Stimulated activated CD4-positive, alpha-beta T cell treated with anti-CD3 and anti-CD28 coated beads, Interleukin-2, amount 100 ng/mL, for 4 hours (primary cell): ENCODE measurements at regions not wholly inside any gene's neighbourhood (a gene's known extent, or its start where the extent isn't known, plus 50 kb on each side); places are given as distances from the start of the nearest gene placed in this dataset.
"Not testable (repeated sequence)": the region's sequence is repeated elsewhere in the genome, so short reads cannot be mapped to it uniquely, and the experiment has no call there.

Experiments
- DNase-seq: peaks from one replicate; pipeline ENCODE4 v3.0.0-alpha.2; 2020; ENCODE audit warnings: low read depth

GRCh38 chr10:131816941-131817700 is 83.7 kb upstream of the PPP2R2D start:
- DNase-seq, result no peak

- DNase-seq, result no peak
Observed at GRCh38 chr10:131817866-131818509, 82.8 kb upstream of the PPP2R2D start.

GRCh38 chr10:131818510-131819234 is 82.1 kb upstream of the PPP2R2D start:
- DNase-seq, result no peak

GRCh38 chr10:131819241-131820072 is 81.4 kb upstream of the PPP2R2D start:
- DNase-seq, result no peak

GRCh38 chr10:131820626-131821025 is 80.2 kb upstream of the PPP2R2D start:
- no peak for DNase-seq

- no peak for DNase-seq
Observed at GRCh38 chr10:131821378-131822012, 79.3 kb upstream of the PPP2R2D start.

GRCh38 chr10:131822013-131822691 is 78.7 kb upstream of the PPP2R2D start:
- DNase-seq, result no peak

- DNase-seq, result no peak
Observed at GRCh38 chr10:131822692-131823245, 78.0 kb upstream of the PPP2R2D start.

- not testable (repeated sequence) for DNase-seq
Observed at GRCh38 chr10:131823601-131824099, 77.2 kb upstream of the PPP2R2D start.

GRCh38 chr10:131824371-131825149 is 76.2 kb upstream of the PPP2R2D start:
- no peak for DNase-seq

GRCh38 chr10:131825150-131825848 is 75.5 kb upstream of the PPP2R2D start:
- no peak for DNase-seq

GRCh38 chr10:131825960-131826650 is 74.7 kb upstream of the PPP2R2D start:
- no peak for DNase-seq

- DNase-seq, result no peak
Observed at GRCh38 chr10:131829156-131829930, 71.5 kb upstream of the PPP2R2D start.

- no peak for DNase-seq
Observed at GRCh38 chr10:131830446-131831130, 70.2 kb upstream of the PPP2R2D start.

- DNase-seq, result no peak
Observed at GRCh38 chr10:131831561-131831960, 69.2 kb upstream of the PPP2R2D start.

GRCh38 chr10:131832056-131832685 is 68.6 kb upstream of the PPP2R2D start:
- no peak for DNase-seq

- no peak for DNase-seq
Observed at GRCh38 chr10:131833013-131833412, 67.8 kb upstream of the PPP2R2D start.
